ENCODE measurements at regions not wholly inside any gene's neighbourhood (a gene's known extent, or its start where the extent isn't known, plus 50 kb on each side); places are given as distances from the start of the nearest gene placed in this dataset. TPM values are rescaled to one million over a fixed set of nuclear protein-coding genes. Genes with fewer than 3 reads are reported as not detected.

DNA sequence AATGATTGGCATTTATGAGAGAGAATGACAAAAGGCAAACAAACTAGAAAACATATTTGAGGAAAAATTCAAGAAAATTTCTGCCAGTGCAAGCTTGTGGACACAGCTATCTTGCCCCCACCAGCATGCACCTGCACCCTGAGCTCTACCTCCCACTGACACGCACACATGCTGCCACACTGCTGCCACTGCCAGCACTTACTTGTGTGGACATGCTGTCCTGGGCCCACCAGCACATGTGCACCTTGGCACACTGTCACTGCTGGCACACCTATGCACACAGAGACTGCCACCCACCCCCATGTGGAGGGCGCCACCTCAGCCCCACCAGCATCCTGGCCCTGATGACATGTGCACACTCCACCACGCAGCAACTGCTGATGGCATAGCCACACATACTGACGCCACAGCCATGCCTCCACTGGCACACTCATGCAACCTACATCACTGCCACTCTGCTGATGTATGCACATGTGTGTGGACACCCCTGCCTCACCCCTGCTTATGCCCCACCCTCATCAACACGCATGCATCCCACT, 475.0 kb downstream of the SOX5 start:
- no TSS peak for BruUV-seq (replicated peaks)
- CTCF ChIA-PET (ENCODE audit: unreplicated experiment): no interaction called here

More for the DNA sequence above, 475.0 kb downstream of the SOX5 start:
- no peak for TF ChIP-seq EZH2phosphoT487 (IDR thresholded peaks at IDR 0.05; ENCODE audit: borderline replicate concordance, low read depth, low read length)
- no peak for TF ChIP-seq CTCF (conservative IDR thresholded peaks at IDR 0.05; ENCODE audit: low read length)
- DNase-seq (ENCODE audit: low spot score): no peak
- no peaks in the 10 kb centered on the region for H3K9me3 ChIP-seq (ENCODE audit: low read length)
- H3K79me2 ChIP-seq (ENCODE audit: insufficient read depth, low read depth, low read length): no peaks in the 10 kb centered on the region
- H3K9me2 ChIP-seq (ENCODE audit: insufficient read depth, low read length): no peaks in the 10 kb centered on the region
- no peaks in the 10 kb centered on the region for H3K4me1 ChIP-seq (ENCODE audit: insufficient read depth, low read length, poor library complexity, severe bottlenecking)
- no peak overlapping the region for H3K27ac ChIP-seq (ENCODE audit: low read depth, low read length, poor library complexity, severe bottlenecking)
- H4K20me1 ChIP-seq (ENCODE audit: insufficient read depth, low read length): no peaks in the 10 kb centered on the region
- H3K4me2 ChIP-seq (ENCODE audit: low read length): no peak overlapping the region
- no peak overlapping the region for H3K4me3 ChIP-seq (ENCODE audit: low read depth, low read length, poor library complexity, severe bottlenecking)
- H2AFZ ChIP-seq (ENCODE audit: low read length): no peak overlapping the region
- intact Hi-C loops (cut with micrococcal nuclease; ENCODE audit: unreplicated experiment): no loop called here
- POLR2A ChIA-PET: no interaction called here
- no peaks in the 10 kb centered on the region for H3K36me3 ChIP-seq (ENCODE audit: insufficient read depth, low read length)

Small RNAs in the stretch of these regions (small RNA-seq; reads per million reads assigned to genes)
- gene AC087258.2: not detected
